SK-N-SH treated with all-trans-retinoic acid at 6 μM for 48 hours (cell line): ENCODE measurements at regions not wholly inside any gene's neighbourhood (a gene's known extent, or its start where the extent isn't known, plus 50 kb on each side); places are given as distances from the start of the nearest gene placed in this dataset.

ENCODE experiments used
- ARNTL ChIP-seq: fragments of 450-650 bp; formaldehyde crosslinking; IDR thresholded peaks from 2 replicates; pipeline ENCODE4 v1.5.0; 2020; ENCODE audit warnings: low read depth, mild to moderate bottlenecking, moderate library complexity, borderline replicate concordance
- GLIS3 ChIP-seq: fragments of 250-450 bp; sonication (Bioruptor Pico); IDR thresholded peaks from 2 replicates; pipeline ENCODE4 v1.5.0; 2020; ENCODE audit warnings: mild to moderate bottlenecking, moderate library complexity
- ISL1 ChIP-seq: fragments of 250-450 bp; sonication (Bioruptor Pico); IDR thresholded peaks from 2 replicates; pipeline ENCODE4 v2.1.2; 2022; ENCODE audit warnings: mild to moderate bottlenecking, moderate library complexity
- OSR1 ChIP-seq: fragments of 250-450 bp; sonication (Bioruptor Pico); IDR thresholded peaks from 2 replicates; pipeline ENCODE4 v1.8.0; 2022; ENCODE audit warnings: moderate library complexity, mild to moderate bottlenecking, inconsistent platforms
- SNAI2 ChIP-seq: fragments of 250-450 bp; sonication (Bioruptor Pico); IDR thresholded peaks from 2 replicates; pipeline ENCODE4 v1.5.0; 2020; ENCODE audit warnings: mild to moderate bottlenecking, moderate library complexity
- TOX ChIP-seq: fragments of 250-450 bp; sonication (Bioruptor Pico); IDR thresholded peaks from 2 replicates; pipeline ENCODE4 v1.8.0; 2021; ENCODE audit warnings: mild to moderate bottlenecking, moderate library complexity, borderline replicate concordance
- TF ChIP-seq, protein P1 (sequence below): fragments of 250-450 bp; sonication (Bioruptor Pico); IDR thresholded peaks from 2 replicates; pipeline ENCODE4 v1.8.0; 2020; ENCODE audit warnings: mild to moderate bottlenecking, moderate library complexity, borderline replicate concordance
- TF ChIP-seq, protein P2 (sequence below): fragments of 250-450 bp; sonication (Bioruptor Pico); IDR thresholded peaks from 2 replicates; pipeline ENCODE4 v1.5.1; 2020; ENCODE audit warnings: low read depth, mild to moderate bottlenecking, moderate library complexity
- TF ChIP-seq, protein P3 (sequence below): fragments of 250-450 bp; sonication (Bioruptor Pico); IDR thresholded peaks from 2 replicates; pipeline ENCODE4 v1.5.1; 2021; ENCODE audit warnings: mild to moderate bottlenecking, moderate library complexity

DNA sequence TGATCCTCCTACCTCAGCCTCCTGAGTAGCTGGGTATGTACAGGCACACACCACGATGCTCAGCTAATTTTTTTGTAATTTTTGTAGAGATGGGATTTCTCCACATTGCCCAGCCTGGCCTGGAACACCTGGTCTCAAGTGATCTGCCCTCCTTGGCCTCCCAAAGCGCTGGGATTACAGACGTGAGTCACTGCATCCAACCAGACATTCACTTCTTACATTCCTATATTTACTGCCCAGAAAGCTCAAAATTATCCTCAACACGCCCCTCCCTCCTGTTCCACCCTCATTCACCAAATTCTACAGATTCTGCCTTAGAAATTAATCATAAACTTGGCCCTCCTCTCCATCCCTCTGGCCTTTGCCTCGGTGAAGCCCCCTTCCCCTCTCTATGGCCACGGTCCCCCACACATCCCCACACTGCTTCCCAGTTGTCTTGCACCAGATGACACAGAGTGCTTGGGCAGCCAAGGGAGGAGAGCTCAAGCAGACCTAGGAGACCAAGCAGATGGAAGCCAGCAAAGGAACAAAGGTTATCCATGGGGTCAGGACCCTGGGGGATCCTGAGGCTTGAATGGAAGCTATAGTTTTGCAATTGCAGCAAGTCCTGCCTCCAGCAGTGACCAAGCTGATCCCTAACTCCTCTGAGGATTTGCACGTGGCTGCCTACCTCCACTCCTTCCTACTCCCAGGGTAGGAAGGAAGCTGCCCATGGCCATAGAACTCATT, 213.2 kb upstream of the FOXN3 start:
- TF ChIP-seq SNAI2: no peak
- no peak for TF ChIP-seq ISL1
- TF ChIP-seq GLIS3 (CRISPR knock-in tag): no peak
- TF ChIP-seq, protein P1, sequence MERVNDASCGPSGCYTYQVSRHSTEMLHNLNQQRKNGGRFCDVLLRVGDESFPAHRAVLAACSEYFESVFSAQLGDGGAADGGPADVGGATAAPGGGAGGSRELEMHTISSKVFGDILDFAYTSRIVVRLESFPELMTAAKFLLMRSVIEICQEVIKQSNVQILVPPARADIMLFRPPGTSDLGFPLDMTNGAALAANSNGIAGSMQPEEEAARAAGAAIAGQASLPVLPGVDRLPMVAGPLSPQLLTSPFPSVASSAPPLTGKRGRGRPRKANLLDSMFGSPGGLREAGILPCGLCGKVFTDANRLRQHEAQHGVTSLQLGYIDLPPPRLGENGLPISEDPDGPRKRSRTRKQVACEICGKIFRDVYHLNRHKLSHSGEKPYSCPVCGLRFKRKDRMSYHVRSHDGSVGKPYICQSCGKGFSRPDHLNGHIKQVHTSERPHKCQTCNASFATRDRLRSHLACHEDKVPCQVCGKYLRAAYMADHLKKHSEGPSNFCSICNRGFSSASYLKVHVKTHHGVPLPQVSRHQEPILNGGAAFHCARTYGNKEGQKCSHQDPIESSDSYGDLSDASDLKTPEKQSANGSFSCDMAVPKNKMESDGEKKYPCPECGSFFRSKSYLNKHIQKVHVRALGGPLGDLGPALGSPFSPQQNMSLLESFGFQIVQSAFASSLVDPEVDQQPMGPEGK: no peak
- no peak for TF ChIP-seq ARNTL (CRISPR knock-in tag)
- no peak for TF ChIP-seq TOX (CRISPR knock-in tag)
- no peak for TF ChIP-seq OSR1
- TF ChIP-seq, protein P2, sequence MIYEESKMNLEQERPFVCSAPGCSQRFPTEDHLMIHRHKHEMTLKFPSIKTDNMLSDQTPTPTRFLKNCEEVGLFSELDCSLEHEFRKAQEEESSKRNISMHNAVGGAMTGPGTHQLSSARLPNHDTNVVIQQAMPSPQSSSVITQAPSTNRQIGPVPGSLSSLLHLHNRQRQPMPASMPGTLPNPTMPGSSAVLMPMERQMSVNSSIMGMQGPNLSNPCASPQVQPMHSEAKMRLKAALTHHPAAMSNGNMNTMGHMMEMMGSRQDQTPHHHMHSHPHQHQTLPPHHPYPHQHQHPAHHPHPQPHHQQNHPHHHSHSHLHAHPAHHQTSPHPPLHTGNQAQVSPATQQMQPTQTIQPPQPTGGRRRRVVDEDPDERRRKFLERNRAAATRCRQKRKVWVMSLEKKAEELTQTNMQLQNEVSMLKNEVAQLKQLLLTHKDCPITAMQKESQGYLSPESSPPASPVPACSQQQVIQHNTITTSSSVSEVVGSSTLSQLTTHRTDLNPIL (CRISPR knock-in tag): no peak
- TF ChIP-seq, protein P3, sequence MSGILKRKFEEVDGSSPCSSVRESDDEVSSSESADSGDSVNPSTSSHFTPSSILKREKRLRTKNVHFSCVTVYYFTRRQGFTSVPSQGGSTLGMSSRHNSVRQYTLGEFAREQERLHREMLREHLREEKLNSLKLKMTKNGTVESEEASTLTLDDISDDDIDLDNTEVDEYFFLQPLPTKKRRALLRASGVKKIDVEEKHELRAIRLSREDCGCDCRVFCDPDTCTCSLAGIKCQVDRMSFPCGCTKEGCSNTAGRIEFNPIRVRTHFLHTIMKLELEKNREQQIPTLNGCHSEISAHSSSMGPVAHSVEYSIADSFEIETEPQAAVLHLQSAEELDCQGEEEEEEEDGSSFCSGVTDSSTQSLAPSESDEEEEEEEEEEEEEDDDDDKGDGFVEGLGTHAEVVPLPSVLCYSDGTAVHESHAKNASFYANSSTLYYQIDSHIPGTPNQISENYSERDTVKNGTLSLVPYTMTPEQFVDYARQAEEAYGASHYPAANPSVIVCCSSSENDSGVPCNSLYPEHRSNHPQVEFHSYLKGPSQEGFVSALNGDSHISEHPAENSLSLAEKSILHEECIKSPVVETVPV (CRISPR knock-in tag): no peak
